D341Med (cell line): ENCODE measurements at regions not wholly inside any gene's neighbourhood (a gene's known extent, or its start where the extent isn't known, plus 50 kb on each side); places are given as distances from the start of the nearest gene placed in this dataset.

Experiments used
- DNase-seq: peaks from one replicate; pipeline ENCODE4 v3.0.0; 2012; ENCODE audit warnings: low spot score

DNA sequence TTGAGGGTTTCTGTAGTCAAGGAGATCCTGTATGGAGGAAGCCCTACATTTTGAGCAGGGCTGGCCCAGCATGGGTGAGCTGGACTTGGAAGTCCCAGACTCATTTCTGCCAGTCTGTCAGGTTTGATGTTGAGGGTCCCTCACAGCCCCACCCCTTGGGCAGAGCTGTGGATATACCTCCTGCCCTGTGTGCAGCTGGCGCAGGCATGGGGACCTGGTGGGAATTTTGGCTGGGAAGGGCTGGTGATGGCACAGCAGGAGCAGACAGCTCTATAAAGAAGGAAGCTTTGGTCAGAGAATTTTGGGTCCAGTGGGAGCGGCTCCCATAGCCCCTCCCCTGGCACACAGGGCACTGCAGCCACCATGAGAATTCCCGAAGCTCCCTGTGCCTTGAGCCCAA lies 482.6 kb downstream of the RPS24 start:
- DNase-seq, result no peak

- no peak for DNase-seq
These were observed 483.1 kb downstream of the RPS24 start for GRCh38 chr10:78516756-78517155.

DNA sequence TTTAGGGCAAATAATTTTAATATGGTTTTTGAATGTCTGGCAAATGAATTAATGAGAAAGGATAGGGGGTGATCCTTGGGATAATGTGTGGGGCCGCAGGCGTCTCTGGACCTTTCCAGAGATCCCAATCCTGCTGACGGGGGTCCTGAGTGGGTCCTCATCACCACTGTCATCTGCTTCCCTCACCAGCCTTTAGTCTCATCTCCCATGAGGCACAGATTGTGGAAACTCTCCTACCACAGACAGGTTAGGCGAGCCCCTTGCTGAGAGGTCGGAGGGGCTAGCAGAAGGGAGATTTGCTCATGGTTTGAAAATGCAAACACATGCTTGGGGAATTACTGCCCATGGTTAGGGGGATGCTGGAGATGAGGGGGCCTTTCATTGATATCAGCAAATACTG lies 484.6 kb downstream of the RPS24 start:
- DNase-seq, result no peak

- no peak for DNase-seq
These were observed 487.2 kb downstream of the RPS24 start for GRCh38 chr10:78520737-78521430.

DNA sequence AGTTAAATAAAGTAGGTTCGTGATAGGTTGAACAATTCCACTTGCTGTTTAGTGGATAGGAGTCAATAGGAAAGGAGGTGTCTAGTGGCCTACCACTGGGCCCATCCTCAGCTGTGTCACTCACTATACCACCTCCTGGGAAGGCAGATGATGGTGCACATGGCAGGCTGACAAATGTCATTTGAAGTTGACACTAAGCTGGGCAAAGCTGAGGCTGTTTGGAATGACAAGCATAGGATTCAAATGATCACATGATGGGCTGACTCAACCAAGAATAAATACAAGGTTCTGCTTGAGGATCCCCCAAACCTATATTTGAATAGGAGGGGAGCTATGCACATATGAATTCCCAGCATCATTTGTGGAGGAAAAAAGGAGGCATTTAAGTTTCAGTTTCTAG lies 489.8 kb downstream of the RPS24 start:
- DNase-seq, result no peak

DNA sequence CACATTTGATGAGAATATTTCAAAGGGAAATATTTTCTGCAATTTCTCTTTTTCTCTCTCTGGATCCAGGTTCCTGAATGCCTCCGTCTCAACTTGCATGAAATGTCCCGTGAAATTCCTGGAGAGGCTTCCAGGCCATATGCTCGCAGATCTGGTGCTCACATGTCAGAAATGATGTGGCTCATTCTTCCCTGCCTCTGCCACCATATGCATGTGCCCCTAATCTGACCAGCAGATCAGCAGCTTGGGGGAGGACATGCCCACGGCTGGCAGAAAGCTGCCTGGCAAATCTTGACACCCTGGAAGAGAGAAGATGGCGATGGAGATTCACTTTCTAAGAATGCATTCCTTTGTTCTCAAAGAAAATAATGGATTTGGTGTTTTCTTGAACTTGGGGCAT lies 490.7 kb downstream of the RPS24 start:
- no peak for DNase-seq

DNA sequence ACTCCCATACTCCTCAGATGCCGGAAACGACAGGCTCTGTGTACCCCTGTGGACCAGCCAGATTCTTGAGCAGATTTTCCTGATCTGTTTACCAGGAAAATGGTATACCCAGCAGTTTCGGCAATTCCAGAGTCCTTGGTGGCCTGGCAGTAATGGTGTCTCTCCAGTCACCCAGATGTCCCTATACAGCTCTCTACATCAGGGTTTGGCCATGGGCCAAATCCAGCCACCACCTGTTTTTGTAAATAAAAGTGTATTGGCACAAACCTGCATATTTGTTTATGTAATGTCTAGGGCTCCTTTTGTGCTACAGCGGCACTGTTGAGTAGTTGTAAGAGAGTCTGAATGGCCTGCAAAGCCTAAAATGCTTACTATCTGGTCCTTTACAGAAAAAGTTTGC lies 491.3 kb downstream of the RPS24 start:
- no peak for DNase-seq

GRCh38 chr10:78526347-78526746 lies 492.7 kb downstream of the RPS24 start:
- no peak for DNase-seq

DNA sequence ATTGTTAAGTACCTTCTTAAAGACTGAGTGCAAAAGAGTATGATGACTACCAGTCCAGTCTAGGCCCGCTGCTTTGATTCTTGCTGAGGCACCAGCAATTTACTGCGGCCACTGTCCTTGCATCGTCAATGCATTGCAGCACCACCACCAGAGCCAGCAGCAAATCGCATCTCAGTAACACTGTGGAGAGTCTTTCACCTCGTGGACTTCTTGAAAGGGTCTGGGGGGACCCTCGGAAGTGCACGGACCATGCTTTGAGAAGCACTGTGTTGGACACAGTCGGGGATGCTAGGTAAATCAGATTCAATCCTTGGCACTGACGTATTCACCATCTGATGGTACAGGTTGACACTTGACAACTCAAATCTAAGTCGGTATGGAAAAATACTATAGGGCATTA lies 493.6 kb downstream of the RPS24 start:
- no peak for DNase-seq

- no peak for DNase-seq
These were observed 495.1 kb downstream of the RPS24 start for GRCh38 chr10:78528749-78529204.

- no peak for DNase-seq
These were observed 495.6 kb downstream of the RPS24 start for GRCh38 chr10:78529262-78529661.

GRCh38 chr10:78531088-78531487 lies 497.4 kb downstream of the RPS24 start:
- no peak for DNase-seq

- no peak for DNase-seq
These were observed 498.9 kb downstream of the RPS24 start for GRCh38 chr10:78532480-78533042.

- no peak for DNase-seq
These were observed 499.4 kb downstream of the RPS24 start for GRCh38 chr10:78533098-78533497.

GRCh38 chr10:78533776-78534175 lies 500.1 kb downstream of the RPS24 start:
- no peak for DNase-seq

DNA sequence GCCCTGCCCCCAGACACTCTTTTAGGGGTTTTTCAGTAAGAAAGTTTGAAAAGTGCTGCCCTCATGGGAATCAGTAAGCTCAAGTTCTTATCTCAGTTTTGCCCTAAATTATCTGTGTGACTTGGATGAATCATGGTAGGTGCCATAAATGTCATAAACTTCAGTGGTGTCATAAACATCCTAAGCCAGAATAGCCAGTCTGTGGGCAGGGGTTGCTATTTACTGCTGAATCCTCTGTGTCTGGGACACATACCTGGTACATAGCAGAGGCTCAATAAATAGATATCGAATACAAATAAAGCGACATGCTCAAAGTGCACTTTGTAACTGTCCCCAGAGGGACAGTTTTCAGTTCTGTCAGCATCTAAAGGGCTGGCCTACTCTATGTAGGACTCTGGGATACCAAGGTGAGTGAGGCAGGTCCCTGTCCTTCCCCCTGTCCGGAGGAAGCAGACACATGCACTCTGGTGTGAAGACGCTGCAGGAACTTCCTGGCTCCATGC lies 502.1 kb downstream of the RPS24 start:
- no peak for DNase-seq

- no peak for DNase-seq
These were observed 503.4 kb downstream of the RPS24 start for GRCh38 chr10:78537018-78537417.

DNA sequence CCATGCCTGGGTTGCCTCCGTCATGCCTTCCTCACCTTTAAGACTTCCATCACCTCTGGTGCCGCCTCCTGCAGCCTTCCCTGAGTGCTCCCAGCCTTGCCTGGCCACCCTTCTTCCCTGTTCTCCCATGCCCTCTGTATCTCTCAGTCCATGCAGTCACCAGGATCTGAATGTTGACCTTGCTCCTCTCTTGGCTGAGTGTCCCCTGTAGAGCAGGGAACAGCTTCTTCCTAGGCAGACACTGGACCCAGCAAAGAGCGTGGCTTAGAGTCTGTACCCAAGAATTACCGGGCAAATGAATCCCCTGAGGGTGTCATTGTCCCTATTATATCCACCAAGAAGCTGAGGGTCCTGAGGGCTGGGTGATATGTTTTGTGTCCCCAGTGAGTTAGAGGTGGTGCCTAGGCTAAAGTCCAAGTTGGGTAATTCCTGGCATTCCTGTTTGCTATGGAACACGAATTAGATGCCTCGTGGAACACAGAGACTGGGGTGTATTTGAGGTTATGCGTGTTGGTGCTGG lies 505.6 kb downstream of the RPS24 start:
- DNase-seq, result no peak

GRCh38 chr10:78540355-78541076 lies 506.9 kb downstream of the RPS24 start:
- no peak for DNase-seq

DNA sequence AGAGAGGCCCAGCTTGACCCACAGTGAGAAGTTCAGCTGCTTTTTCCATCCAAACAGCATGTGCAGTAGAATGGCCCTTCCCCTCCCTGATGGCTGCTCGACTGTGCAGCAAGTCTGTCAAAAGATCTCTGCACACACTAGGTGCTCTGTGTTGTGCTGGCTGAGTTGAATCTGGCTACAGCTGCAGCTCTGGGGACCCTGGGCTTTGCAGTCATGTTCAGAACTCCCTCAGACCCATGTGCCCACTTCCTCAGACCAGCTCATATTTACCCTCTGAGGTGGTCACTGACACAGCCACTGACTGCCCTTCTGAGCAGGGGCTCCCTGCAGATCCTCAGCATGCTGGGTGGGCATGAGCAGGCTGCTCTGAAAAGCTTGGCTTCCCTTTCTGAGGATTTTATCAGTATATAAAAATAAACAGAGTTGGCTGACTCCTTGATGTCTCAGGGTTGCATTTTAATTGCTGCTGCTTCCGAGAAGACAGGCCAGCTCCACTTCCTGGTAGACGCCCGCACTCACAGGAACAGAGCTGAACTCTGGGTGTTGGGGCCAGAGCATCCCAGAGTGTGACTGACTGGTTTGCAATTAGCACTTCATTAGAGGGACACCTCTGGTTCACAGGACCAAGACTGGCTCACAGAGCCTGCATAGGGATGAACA lies 507.9 kb downstream of the RPS24 start:
- DNase-seq, result no peak

DNA sequence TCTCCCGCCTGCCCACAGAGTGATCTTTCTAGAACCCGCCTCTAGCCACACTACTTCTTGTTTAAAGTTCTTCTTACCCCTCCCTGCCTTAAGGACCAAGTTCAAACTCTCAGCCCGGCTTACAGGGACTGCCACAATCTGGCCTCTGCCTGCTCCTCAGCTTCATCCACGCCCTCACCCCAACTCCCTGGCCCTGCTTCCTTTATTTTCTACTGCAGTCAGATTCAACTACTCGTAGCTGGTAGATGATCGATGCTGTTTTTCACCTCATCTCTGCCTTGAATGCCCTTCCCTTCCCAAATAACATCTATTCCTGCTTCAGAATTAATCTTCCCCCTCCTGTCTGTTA lies 508.5 kb downstream of the RPS24 start:
- DNase-seq, result no peak

- DNase-seq, result no peak
These were observed 508.9 kb downstream of the RPS24 start for GRCh38 chr10:78542521-78542920.
